Testis (tissue), 2 donors: ENCODE measurements at regions not wholly inside any gene's neighbourhood (a gene's known extent, or its start where the extent isn't known, plus 50 kb on each side); places are given as distances from the start of the nearest gene placed in this dataset.

ENCODE experiments used
- CTCF ChIP-seq, 3 experiments: fragments of 450-650 bp in 2 of 3; fragments of 200-600 bp in 1 of 3; sonication (generic) in 1 of 3; IDR thresholded peaks; one replicate each; pipeline ENCODE4 v1.5.1; 2016 to 2019; ENCODE audit warnings: antibody characterized with exemption in 3 of 3, mild to moderate bottlenecking in 2 of 3, moderate library complexity in 1 of 3
- POLR2A ChIP-seq: fragments of 450-650 bp; IDR thresholded peaks from one replicate; pipeline ENCODE4 v1.6.1; 2017; ENCODE audit warnings: antibody characterized with exemption, mild to moderate bottlenecking, moderate library complexity

DNA sequence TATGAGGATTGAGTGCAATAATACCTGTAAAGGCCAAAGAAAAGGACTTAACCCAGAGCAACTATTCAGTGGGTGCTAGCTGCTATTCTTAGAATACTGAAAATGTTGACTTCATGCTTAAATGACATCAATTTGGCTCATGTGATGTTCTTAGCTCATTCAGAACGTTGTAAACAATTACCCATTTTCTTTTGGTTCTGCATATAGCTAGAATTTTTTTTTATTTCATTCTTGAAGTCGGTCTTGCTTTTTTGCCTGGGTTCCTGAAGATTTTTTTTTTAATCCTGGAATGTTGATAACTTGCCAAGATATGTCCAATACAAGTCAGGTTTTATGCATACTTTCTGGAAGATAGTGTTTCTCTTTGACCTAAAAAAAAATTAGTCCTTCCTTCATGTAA is 772.0 kb downstream of the LTN1 start:
- TF ChIP-seq CTCF (IDR thresholded peaks at IDR 0.05) (no peak), POLR2A (no peak)
